ENCODE measurements at regions not wholly inside any gene's neighbourhood (a gene's known extent, or its start where the extent isn't known, plus 50 kb on each side); places are given as distances from the start of the nearest gene placed in this dataset.

- Histone ChIP-seq H3K9me3 (no peaks in the 10 kb centered on the region), H3K36me3 (ENCODE audit: low read depth) (no peaks in the 10 kb centered on the region), H3K4me1 (ENCODE audit: low read depth) (no peaks in the 10 kb centered on the region), H3K4me3 (no peak overlapping the region)
- DNase-seq, result no peak
- ATAC-seq, result no peak
- intact Hi-C loops (cut with DNase I, micrococcal nuclease), result no loop called here
- no peak for TF ChIP-seq CTCF (IDR thresholded peaks at IDR 0.05)
These were observed 142.7 kb downstream of the SNAPC1 start for GRCh38 chr14:61904946-61905345.

GRCh38 chr14:61911574-61911973 lies 149.4 kb downstream of the SNAPC1 start:
- Histone ChIP-seq H3K36me3 (ENCODE audit: low read depth) (no peaks in the 10 kb centered on the region), H3K4me3 (no peak overlapping the region), H3K9me3 (no peaks in the 10 kb centered on the region), H3K4me1 (ENCODE audit: low read depth) (no peaks in the 10 kb centered on the region)
- ATAC-seq (peak; percentile 18), DNase-seq (no peak)
- intact Hi-C loops (cut with DNase I, micrococcal nuclease), result no loop called here
- TF ChIP-seq CTCF (IDR thresholded peaks at IDR 0.05), result no peak

GRCh38 chr14:61918998-61919397 lies 156.8 kb downstream of the SNAPC1 start:
- Histone ChIP-seq H3K9me3 (no peaks in the 10 kb centered on the region), H3K4me1 (ENCODE audit: low read depth) (no peaks in the 10 kb centered on the region), H3K36me3 (ENCODE audit: low read depth) (no peaks in the 10 kb centered on the region), H3K4me3 (no peak overlapping the region)
- intact Hi-C loops (cut with DNase I, micrococcal nuclease), result no loop called here
- ATAC-seq (no peak), DNase-seq (no peak)
- TF ChIP-seq CTCF (IDR thresholded peaks at IDR 0.05), result no peak

GRCh38 chr14:61923348-61923747 lies 161.1 kb downstream of the SNAPC1 start:
- no peaks in the 10 kb centered on the region for H3K9me3 ChIP-seq
- H3K36me3 ChIP-seq (ENCODE audit: low read depth), result no peaks in the 10 kb centered on the region
- no peak for TF ChIP-seq CTCF (IDR thresholded peaks at IDR 0.05)
- ATAC-seq, result no peak
- H3K4me3 ChIP-seq, result no peak overlapping the region
- DNase-seq, result no peak
- H3K4me1 ChIP-seq (ENCODE audit: low read depth), result no peaks in the 10 kb centered on the region
- intact Hi-C loops (cut with DNase I, micrococcal nuclease), result no loop called here

GRCh38 chr14:61925043-61925442 lies 162.8 kb downstream of the SNAPC1 start:
- no peak overlapping the region for H3K4me3 ChIP-seq
- ATAC-seq, result peak; percentile 25
- no peak for TF ChIP-seq CTCF (IDR thresholded peaks at IDR 0.05)
- DNase-seq, result peak in 1 of 3 donors; percentile 40
- no peaks in the 10 kb centered on the region for H3K4me1 ChIP-seq (ENCODE audit: low read depth)
- no peaks in the 10 kb centered on the region for H3K36me3 ChIP-seq (ENCODE audit: low read depth)
- intact Hi-C loops (cut with DNase I, micrococcal nuclease), result no loop called here
- no peaks in the 10 kb centered on the region for H3K9me3 ChIP-seq

GRCh38 chr14:61925732-61926435 lies 163.7 kb downstream of the SNAPC1 start:
- H3K9me3 ChIP-seq, result no peaks in the 10 kb centered on the region
- TF ChIP-seq CTCF (IDR thresholded peaks at IDR 0.05), result no peak
- no peaks in the 10 kb centered on the region for H3K36me3 ChIP-seq (ENCODE audit: low read depth)
- DNase-seq, result no peak
- intact Hi-C loops (cut with DNase I, micrococcal nuclease), result no loop called here
- ATAC-seq, result no peak
- H3K4me1 ChIP-seq (ENCODE audit: low read depth), result no peaks in the 10 kb centered on the region
- H3K4me3 ChIP-seq, result no peak overlapping the region
